ENCODE measurements at regions not wholly inside any gene's neighbourhood (a gene's known extent, or its start where the extent isn't known, plus 50 kb on each side); places are given as distances from the start of the nearest gene placed in this dataset.

- DNase-seq = no peak
Measured at GRCh38 chr15:80308002-80308401, 56.0 kb upstream of the CTXND1 start.

DNA sequence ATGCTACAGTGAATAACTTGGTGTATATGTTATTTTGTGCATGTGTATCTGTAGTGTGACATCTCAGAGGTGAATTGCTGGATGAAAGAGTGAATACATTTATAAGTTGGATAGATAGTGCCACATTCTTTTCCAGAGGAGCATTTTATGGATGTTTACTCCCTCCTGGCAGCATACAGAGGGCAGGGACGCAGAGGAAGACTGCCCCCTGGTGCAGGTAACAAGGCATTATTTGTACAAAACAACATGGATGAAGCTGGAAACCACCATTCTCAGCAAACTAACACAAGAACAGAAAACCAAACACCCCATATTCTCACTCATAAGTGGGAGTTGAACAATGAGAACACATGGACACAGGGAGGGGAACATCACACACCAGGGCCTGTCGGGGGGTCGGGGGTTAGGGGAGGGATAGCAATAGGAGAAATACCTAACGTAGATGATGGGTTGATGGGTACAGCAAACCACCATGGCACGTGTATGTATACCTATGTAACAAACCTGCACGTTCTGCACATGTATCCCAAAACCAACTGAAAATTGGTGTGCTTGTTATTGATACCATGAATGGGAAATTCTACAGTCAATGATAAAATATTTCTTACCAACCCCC is 57.9 kb upstream of the CTXND1 start:
- DNase-seq = peak; percentile 4

- DNase-seq = no peak
Measured at GRCh38 chr15:80310776-80311175, 58.8 kb upstream of the CTXND1 start.

- no peak for DNase-seq
Measured at GRCh38 chr15:80315289-80315987, 63.4 kb upstream of the CTXND1 start.

DNA sequence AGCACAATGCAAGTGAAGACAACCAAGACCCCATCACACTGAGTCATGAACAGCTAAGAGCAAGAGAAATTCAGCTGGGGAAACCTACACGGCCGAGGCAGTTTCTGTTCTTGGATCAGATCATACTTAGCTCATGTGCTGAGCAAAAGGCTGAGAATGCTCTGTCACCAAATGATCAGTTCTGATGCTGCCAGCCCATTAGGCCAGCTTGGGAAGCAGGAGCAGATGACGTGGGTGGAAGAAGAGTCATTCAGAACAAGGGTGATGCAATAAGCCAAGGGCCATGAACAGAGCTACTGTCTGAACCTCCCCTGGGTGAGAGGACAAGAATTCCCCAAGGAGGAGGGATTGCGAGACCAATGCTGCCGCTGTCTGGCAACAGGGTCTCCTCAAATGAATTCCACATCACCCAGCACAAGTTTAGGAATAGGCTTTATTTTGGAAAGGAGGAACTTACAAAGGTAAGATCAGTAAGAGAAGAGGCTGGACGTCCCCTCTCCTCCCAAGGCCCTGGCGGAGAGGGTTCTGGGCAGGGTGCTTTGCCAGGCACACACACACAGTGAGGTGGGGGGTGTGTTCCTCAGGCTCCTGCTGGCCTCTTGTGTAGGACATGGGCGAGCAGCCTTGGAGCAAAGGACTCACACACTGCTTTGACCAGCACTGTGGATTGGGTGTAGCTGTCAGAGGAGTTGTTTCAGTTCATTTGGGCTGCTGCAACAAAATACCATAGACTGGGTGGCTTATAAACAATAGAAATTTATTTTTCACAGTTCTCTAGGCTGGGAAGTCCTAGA is 65.6 kb upstream of the CTXND1 start:
- DNase-seq = peak; percentile 16

- no peak for DNase-seq
Measured at GRCh38 chr15:80321853-80322252, 69.8 kb upstream of the CTXND1 start.

DNA sequence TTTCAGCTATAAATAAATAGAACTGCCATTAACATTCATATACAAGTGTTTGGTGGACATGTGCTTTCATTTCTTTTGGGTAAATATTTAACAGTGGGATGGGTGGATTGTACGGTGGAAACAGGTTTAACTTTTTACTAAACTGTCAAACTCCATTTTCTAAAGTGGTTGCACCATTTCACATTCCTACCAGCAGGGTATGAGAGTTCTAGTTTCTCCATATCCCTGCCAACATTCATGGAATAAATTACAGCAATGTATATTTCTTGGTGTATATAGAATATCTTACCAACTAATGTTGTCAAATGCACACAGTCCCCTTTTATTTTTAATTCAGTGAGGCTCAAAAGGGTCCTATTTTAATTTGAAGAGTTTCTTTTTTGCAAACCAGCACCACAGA is 71.3 kb upstream of the CTXND1 start:
- no peak for DNase-seq

DNA sequence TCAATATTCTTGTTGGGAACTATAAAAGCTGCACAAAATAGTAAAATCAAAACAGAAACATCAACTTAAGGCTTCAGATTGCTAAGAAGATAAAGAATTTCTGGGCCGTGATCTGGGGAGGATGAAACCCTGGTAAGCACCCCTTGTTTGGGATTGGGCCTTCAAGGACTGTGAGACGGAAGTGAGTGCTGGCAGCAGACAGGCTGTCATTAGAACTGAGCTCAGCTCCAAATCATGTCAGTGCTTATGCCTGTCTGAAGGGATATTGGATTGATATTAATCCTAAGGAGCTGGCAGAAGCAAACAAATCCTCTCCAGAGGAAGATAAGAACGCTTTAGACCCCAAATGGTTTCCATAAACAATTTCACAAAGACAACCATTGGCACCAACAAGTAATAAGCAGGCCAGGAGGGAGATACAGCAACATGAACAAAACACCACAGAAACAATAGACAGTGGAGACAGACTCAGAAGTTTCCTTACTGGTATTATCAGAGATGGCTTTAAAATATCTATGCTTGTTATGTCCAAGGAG is 72.6 kb upstream of the CTXND1 start:
- no peak for DNase-seq

DNA sequence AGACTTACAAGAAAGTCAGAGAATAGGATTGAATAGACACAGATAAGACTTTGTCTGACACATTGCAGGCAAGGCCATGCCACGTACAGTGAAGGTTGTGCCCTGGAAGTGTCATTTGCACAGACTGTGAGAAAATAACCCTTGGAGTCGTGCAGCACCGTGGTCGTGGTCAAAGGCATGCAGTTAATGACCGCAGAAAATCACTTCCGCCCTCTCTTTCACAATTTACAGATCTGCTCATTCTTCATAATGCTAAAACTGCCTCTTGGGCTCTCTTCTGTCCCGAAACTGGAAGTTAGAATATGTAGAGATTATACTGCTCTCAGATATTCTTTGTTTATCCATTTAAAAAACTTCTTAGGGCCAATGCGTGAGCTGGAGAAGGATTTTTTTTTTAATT is 73.2 kb upstream of the CTXND1 start:
- no peak for DNase-seq

DNA sequence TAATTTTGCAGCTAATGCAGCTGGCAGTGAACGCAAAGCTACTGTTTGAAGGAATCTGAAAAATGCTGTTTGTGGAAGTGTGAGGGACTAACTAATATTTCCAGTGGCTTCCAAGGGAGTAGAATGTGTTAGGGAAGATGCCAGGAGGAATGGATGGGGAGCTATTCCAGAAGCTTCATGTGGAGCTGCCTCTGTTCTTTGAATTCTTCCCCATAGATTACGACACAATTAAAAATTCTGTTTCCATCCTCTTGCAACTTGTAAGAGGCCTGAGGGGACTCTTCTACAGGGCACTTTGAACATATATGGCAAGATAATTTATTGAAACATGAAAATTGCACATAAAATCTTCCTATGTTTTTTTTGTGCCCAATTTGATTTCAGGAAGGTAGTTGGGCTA is 74.3 kb upstream of the CTXND1 start:
- no peak for DNase-seq

DNA sequence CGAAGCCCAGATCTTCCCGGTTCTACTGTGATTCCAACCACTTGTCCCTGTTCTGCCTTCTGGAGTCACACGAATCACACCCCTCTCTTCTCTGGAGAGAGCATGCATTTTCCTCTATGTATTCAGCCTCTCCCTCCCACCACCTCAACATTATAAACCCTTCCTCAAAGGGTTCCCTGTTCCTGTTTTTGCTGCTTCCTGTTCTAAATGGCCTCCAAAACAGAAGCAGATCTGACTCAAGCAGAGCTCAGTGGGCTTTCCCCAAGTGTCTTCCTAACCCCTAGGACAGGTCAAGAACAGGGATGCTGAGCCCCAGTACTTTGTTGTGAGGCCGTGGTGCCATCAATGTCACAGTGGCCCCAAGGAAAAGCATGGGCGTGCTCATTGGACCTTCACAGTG is 75.7 kb upstream of the ARNT2 start:
- no peak for DNase-seq

DNA sequence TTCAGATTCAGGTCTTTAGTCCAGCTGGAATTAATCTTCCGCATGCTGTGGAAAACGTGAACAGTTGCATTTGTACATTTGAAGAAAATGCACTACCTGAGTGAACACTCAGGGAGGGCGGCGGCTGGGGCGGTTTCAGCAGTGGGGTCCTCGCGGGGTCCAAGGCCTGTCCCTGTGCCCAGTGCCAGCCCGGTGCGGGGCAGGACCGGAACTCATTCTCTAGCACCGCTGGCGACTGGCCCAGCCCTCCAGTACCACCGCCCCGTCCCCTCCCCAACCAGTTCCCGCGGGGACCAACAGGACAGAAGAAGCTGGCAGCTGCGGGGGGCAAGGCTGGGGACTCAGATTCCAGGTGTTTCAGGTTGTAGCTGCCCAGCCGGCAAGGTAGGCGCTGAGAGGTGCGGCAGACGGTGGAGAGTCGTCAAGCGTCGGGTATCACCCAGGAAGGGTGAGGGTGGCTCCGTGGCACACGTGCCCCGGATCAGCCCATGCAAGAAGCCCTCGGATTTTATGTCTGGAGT is 72.2 kb upstream of the ARNT2 start:
- DNase-seq = no peak

DNA sequence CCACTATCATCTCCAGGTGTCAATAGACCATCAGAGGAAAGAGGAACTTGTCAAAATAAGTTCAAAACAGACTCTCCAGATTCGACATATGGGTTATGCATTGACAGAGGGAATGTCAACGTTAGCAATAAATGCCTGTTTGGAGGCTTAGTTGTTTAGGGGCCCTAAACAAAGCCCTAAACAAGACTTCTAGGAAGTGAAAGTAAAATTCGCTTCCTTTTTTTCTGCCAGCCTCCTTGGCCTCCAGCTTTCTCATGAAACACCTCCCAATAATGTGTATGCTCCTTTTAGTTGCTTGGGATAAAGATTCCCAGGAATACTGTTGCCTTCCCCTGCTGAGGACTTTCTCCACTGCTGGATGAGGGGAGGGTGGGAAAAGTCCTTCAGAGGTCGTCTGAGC is 70.9 kb upstream of the ARNT2 start:
- DNase-seq = no peak

DNA sequence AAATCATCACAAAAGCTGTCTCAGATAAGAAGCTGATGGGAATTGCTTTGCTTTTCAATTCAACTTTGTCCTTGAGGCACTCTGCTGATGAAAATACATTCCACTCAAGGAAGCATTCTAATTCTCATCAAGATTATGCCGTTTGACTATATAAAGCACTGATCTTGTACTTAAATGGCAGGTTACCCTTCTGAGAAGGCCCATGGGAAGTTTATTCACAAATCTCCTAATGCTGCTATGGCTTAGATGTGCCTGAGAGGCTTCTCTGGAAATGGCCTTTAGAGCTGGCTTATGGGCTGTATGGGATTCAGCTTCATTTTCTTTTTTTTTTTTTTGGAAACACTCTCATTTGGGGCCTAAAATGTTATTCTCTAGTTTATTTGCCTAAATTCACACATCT is 69.7 kb upstream of the ARNT2 start:
- DNase-seq = no peak

GRCh38 chr15:80339601-80340000 is 64.6 kb upstream of the ARNT2 start:
- DNase-seq = no peak

DNA sequence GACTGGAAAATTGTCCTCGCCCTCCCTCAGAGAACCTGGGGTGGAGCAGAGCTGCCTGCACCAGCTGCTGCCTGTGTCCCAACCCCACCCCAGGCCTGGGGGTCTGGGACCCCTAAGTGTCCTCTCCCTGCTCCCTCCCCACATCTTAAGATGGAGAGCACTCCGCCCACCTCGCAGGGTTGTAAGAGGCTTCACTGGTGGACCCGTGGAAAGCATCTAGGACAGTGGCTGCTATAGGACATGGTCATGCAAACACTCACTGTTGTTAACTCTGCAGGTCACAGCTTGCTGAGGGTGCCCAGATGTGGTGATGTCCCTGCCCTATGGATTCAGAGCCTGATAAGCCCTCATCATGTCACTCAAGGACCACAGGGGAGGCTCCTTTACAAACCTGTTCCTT is 62.0 kb upstream of the ARNT2 start:
- no peak for DNase-seq

GRCh38 chr15:80343554-80343992 is 60.6 kb upstream of the ARNT2 start:
- DNase-seq = no peak

DNA sequence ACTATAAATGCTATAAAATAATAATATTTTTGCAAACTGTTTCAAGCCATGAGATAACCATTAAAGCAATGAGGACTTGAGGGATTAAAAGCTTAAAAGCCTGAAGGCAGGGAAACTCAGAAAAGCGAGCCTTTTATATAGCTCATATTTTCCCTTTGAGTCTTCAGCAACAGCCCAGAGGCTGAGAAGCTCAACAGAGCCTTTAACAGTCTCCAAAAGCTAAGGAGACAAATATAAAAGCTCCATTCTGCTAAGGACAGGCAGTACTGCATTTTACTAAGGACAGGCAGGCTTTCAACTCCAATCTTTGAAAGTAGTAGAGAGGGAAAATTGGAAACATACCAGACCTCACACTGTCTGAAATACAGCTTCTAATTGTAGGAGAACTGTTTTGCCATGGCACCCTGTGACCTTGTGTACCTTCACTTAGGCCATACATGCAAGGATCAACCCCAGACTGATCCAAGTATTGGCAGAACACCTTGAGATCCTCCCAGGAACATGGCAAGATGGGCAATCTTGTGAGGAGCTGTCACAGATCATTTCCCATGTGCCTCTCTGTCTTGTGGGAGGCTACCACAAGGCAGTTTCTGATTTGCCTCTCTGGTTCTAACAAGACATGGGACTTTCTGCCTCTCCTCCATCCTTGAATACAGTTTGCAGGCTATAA is 53.1 kb upstream of the ARNT2 start:
- DNase-seq = no peak

All from activated CD4-positive, alpha-beta T cell treated with anti-CD3 and anti-CD28 coated beads, Interleukin-10, Interleukin-2, amounts not matched to agents 100 ng/mL and 50 ng/mL, durations not matched to agents 16 hours and 8 hours (primary cell).